Activated CD8-positive, alpha-beta T cell treated with anti-CD3 and anti-CD28 coated beads for 36 hours (primary cell): ENCODE measurements at regions not wholly inside any gene's neighbourhood (a gene's known extent, or its start where the extent isn't known, plus 50 kb on each side); places are given as distances from the start of the nearest gene placed in this dataset.
"Not testable (repeated sequence)": the region's sequence is repeated elsewhere in the genome, so short reads cannot be mapped to it uniquely, and the experiment has no call there.

Source experiments
- ATAC-seq: fragments of 200-7000 bp; cut with Tn5 transposase; one replicate; pipeline ENCODE4 v1.10.0; 2021; ENCODE audit warnings: mild to moderate bottlenecking, moderate library complexity
- CTCF ChIA-PET: fragments of 350-600 bp; sonication (Branson Sonifier 250); formaldehyde crosslinking; loops from one replicate; lab custom pipeline; 2021; ENCODE audit warnings: antibody characterized with exemption; lab: Charles Lee
- POLR2A ChIA-PET: fragments of 350-600 bp; sonication (Branson Sonifier 250); formaldehyde crosslinking; loops from one replicate; lab custom pipeline; 2021; ENCODE audit warnings: antibody characterized with exemption; lab: Charles Lee
- DNase-seq: peaks from one replicate; pipeline ENCODE4 v3.0.0-alpha.2; 2020
- H3K27ac Mint-ChIP-seq: one replicate; pipeline ENCODE4 v1.8.0; 2021; ENCODE audit warnings: mild to moderate bottlenecking, mixed read lengths
- H3K27me3 Mint-ChIP-seq: one replicate; pipeline ENCODE4 v1.8.0; 2021; ENCODE audit warnings: mixed read lengths
- H3K36me3 Mint-ChIP-seq: one replicate; pipeline ENCODE4 v1.8.0; 2021; ENCODE audit warnings: low read depth, mixed read lengths
- H3K4me1 Mint-ChIP-seq: one replicate; pipeline ENCODE4 v1.8.0; 2021; ENCODE audit warnings: low read depth, mixed read lengths
- H3K4me3 Mint-ChIP-seq: one replicate; pipeline ENCODE4 v1.8.0; 2021; ENCODE audit warnings: mild to moderate bottlenecking, moderate library complexity, mixed read lengths
- H3K9me3 Mint-ChIP-seq: one replicate; pipeline ENCODE4 v1.8.0; 2021; ENCODE audit warnings: mixed read lengths
- intact Hi-C: fragments of 100-400 bp; cut with micrococcal nuclease; formaldehyde crosslinking; loops from one replicate; pipeline ENCODE4 v1.10.0; 2022
- TF ChIP-seq, protein P1 (sequence below): fragments of 200-600 bp; IDR thresholded peaks from one replicate; pipeline ENCODE4 v1.8.0; 2022; ENCODE audit warnings: antibody characterized with exemption, mild to moderate bottlenecking

DNA sequence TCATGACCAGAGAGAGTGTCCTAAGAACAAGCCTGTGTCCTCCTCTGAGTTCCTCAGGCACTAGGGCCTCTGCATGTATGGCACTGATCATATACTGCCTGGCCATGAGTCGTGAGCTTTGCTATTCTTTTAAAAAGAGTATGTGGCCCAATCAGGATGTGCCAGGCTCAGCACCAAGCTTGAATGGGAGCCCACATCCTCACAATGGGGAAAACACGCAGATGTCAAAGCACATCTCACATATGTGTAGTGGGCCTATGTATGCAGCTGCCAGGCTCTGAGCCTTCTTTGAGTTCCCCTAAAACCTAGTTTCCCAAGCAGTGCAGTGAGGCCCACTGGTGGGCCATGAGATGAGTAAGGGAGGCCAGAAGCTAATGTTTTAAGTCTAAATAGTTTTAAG lies 69.9 kb upstream of the SLC1A4 start:
- TF ChIP-seq, protein P1, sequence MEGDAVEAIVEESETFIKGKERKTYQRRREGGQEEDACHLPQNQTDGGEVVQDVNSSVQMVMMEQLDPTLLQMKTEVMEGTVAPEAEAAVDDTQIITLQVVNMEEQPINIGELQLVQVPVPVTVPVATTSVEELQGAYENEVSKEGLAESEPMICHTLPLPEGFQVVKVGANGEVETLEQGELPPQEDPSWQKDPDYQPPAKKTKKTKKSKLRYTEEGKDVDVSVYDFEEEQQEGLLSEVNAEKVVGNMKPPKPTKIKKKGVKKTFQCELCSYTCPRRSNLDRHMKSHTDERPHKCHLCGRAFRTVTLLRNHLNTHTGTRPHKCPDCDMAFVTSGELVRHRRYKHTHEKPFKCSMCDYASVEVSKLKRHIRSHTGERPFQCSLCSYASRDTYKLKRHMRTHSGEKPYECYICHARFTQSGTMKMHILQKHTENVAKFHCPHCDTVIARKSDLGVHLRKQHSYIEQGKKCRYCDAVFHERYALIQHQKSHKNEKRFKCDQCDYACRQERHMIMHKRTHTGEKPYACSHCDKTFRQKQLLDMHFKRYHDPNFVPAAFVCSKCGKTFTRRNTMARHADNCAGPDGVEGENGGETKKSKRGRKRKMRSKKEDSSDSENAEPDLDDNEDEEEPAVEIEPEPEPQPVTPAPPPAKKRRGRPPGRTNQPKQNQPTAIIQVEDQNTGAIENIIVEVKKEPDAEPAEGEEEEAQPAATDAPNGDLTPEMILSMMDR: no peak
- intact Hi-C loops: loop anchor here (2.0 to 5.0 kb wide), 3 partner anchors 68 to 122 kb away; partner anchors contain the start of gene SLC1A4
- ChIA-PET POLR2A (interaction anchor here (1.2 kb wide), 1 partner anchor 134 kb away, joined by 3 read pairs; no protein-coding TSS in a partner anchor), CTCF (interaction anchor here (1.0 to 11.4 kb wide), 6 partner anchors 27 to 250 kb away, joined by 3 to 237 read pairs (median 6); no protein-coding TSS in a partner anchor)
- peak overlapping the region; percentile 40 for H3K27ac Mint-ChIP-seq
- DNase-seq (peak; percentile 22), ATAC-seq (peak; percentile 28)
- H3K36me3 Mint-ChIP-seq: no peaks in the 10 kb centered on the region
- H3K9me3 Mint-ChIP-seq: no peaks in the 10 kb centered on the region
- H3K4me1 Mint-ChIP-seq: peaks cover 12% of the 10 kb centered on the region
- H3K27me3 Mint-ChIP-seq: no peaks in the 10 kb centered on the region
- H3K4me3 Mint-ChIP-seq: peak overlapping the region; percentile 86

DNA sequence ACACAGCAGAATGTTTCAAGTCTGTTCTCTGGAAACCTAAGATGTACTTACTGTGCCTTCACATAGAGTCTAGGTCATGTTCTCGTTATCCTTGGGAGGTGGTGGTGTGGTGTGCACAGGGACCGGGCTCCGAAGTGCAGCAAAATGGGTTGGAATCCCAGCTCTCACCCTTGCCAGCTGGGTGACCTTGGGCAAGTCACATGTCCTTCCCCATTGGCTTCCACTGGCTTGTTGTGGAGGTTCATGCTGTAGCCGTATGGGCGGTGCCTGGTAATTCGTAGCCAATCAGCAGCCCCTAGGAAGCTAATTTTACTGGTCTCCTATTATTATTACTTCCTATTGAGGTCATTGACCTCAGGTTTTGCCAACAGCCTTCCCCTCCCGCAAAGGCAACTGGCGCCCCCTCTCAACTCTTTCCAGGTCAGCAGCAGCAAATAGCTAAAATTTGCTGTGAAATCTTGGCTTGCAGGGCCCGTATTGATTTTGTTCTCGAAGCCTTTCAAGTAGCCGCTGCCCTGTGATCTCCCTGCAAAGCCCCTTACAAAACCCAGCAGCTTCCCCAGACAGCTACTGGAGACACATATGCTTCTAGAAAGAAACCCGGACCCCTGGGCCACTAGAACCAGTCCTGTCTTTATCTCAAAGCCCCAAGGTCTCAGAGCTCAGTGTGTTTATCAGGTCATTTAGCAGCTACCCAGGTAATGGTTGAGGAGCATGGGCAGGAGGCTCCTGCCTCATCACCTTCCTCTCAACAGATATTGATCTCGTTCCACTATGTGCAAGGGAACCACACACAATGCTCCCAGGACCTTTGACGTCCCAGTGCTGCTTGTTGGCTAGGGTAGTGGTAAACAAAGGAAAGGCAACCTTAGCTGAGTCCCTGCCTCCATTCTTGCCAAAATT lies 66.5 kb upstream of the SLC1A4 start:
- intact Hi-C loops: loop anchor here (10.0 kb wide), 1 partner anchor 642 kb away; no protein-coding TSS in a partner anchor
- ChIA-PET CTCF (interaction anchor here (1.4 to 11.4 kb wide), 5 partner anchors 10 to 400 kb away, joined by 3 to 237 read pairs (median 4); no protein-coding TSS in a partner anchor), POLR2A (interaction anchor here (0.9 to 1.0 kb wide), 2 partner anchors 19 to 124 kb away, joined by 3 to 4 read pairs; no protein-coding TSS in a partner anchor)
- H3K4me3 Mint-ChIP-seq: no peak overlapping the region
- DNase-seq (no peak), ATAC-seq (no peak)
- peaks cover 10% of the 10 kb centered on the region for H3K4me1 Mint-ChIP-seq
- no peak overlapping the region for H3K27ac Mint-ChIP-seq
- H3K9me3 Mint-ChIP-seq: peaks cover 13% of the 10 kb centered on the region
- no peaks in the 10 kb centered on the region for H3K36me3 Mint-ChIP-seq
- TF ChIP-seq, protein P1: no peak
- H3K27me3 Mint-ChIP-seq: no peaks in the 10 kb centered on the region

DNA sequence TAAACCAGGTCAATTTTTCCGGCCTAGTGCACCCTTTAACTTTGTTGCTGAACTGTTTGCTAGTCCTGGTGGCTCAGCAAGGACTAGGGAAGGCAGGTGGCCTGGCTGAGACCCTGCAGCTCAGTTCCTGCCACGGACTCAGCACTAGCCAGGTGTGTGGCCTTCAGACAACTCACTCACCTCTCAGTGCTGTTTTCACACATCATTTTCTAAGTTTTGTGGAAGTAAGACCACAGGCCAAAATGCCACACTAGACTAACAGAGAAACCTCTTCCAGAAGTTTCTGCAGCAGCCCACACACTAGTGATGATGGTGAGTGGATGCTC lies 65.9 kb upstream of the SLC1A4 start:
- DNase-seq (no peak), ATAC-seq (no peak)
- Mint-ChIP-seq H3K4me1 (peaks cover 6% of the 10 kb centered on the region), H3K27ac (no peak overlapping the region), H3K36me3 (no peaks in the 10 kb centered on the region), H3K4me3 (no peak overlapping the region), H3K27me3 (no peaks in the 10 kb centered on the region), H3K9me3 (peaks cover 13% of the 10 kb centered on the region)
- intact Hi-C loops: loop anchor here (10.0 kb wide), 1 partner anchor 641 kb away; no protein-coding TSS in a partner anchor
- CTCF ChIA-PET: interaction anchor here (1.5 to 11.4 kb wide), 3 partner anchors 65 to 401 kb away, joined by 3 to 237 read pairs (median 4); no protein-coding TSS in a partner anchor
- TF ChIP-seq, protein P1: no peak
- POLR2A ChIA-PET: no interaction called here

DNA sequence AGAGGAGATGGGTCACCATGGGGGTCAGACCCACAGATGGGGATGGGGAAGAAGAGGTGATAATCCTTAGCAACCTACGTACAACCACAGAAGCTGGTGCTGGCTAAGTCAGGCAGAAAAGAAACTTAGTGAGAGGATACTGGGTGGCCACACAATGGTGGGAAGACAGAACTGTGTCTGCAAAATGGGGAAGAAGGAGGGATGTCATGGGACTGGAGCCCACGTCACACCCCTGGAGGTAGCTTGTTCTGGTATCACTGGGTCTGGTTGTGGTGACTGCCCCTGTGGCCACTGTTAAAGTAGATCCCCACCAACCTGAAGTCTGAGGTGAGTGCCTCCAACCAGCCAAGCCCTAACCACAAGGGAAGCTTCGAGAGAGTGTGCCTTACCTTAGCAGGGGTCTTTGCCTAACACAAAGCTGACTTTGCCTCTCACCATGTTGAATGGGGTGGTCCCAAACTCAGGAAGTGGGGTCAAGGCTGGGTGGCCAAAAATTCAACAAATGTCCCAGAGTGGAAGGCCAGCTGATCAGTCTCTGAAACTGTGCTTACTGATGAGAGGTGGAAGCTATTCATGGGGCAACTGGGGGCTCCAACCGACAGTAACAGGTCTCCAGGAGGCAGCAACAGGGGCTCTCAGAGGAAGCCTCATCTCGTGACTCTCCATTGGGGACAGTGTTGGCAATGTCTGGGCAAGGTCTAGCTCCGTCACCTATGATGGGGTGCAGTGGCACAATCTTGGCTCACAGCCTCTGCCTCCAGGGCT lies 64.8 kb upstream of the SLC1A4 start:
- ATAC-seq: no peak
- Mint-ChIP-seq H3K9me3 (peaks cover 13% of the 10 kb centered on the region), H3K27me3 (no peaks in the 10 kb centered on the region), H3K27ac (no peak overlapping the region), H3K4me1 (no peaks in the 10 kb centered on the region), H3K36me3 (no peaks in the 10 kb centered on the region), H3K4me3 (no peak overlapping the region)
- no peak for DNase-seq
- intact Hi-C loops: loop anchor here (10.0 kb wide), 1 partner anchor 640 kb away; no protein-coding TSS in a partner anchor
- ChIA-PET CTCF (interaction anchor here (1.6 to 11.4 kb wide), 2 partner anchors 115 to 245 kb away, joined by 3 to 237 read pairs; no protein-coding TSS in a partner anchor), POLR2A (no interaction called here)
- TF ChIP-seq, protein P1: no peak

DNA sequence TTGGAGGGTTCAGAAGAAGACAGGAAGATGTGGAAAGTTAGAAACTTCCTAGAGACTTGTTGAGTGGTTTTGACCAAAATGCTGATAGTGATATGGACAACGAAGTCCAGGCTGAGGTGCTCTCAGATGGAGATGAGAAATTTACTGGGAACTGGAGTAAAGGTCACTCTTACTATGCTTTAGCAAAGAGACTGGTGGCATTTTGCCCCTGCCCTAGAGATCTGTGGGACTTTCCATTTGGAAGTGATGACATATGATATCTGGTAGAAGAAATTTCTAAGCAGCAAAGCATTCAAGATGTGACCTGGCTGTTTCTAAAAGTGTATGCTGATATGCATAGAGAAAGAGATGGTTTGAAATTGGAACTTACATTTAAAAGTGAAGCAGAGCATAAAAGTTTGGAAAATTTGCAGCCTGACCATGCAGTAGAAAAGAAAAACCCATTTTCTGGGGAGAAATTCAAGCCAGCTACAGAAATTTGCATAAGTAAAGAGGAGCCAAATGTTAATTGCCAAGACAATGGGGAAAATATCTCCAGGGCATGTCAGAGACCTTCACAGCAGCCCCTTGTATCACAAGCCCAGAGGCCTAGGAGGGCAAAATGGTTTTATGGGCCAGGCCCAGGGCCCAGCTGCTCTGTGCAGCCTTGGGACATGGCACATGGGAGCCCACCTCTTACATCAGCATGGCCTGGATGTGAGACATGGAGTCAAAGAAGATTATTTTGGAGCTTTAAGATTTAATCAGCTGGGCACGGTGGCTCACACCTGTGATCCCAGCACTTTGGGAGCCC lies 63.1 kb upstream of the SLC1A4 start:
- DNase-seq, ATAC-seq, H3K4me1 Mint-ChIP-seq, POLR2A ChIA-PET, H3K4me3 Mint-ChIP-seq, H3K27ac Mint-ChIP-seq, H3K27me3 Mint-ChIP-seq, H3K36me3 Mint-ChIP-seq: not testable (repeated sequence)
- intact Hi-C loops: loop anchor here (10.0 kb wide), 1 partner anchor 639 kb away; no protein-coding TSS in a partner anchor
- CTCF ChIA-PET: interaction anchor here (2.7 to 11.4 kb wide), 2 partner anchors 9 to 113 kb away, joined by 13 to 237 read pairs; no protein-coding TSS in a partner anchor
- H3K9me3 Mint-ChIP-seq: peaks cover 13% of the 10 kb centered on the region
